Kidney glomerular epithelial cell (primary cell): ENCODE measurements at regions not wholly inside any gene's neighbourhood (a gene's known extent, or its start where the extent isn't known, plus 50 kb on each side); places are given as distances from the start of the nearest gene placed in this dataset.

Experiments used
- DNase-seq: peaks from one replicate; lab custom pipeline; 2025; lab: John Stamatoyannopoulos, UW

GRCh38 chr1:223048026-223048425 is 95.0 kb downstream of the TLR5 start:
- DNase-seq = no peak

DNA sequence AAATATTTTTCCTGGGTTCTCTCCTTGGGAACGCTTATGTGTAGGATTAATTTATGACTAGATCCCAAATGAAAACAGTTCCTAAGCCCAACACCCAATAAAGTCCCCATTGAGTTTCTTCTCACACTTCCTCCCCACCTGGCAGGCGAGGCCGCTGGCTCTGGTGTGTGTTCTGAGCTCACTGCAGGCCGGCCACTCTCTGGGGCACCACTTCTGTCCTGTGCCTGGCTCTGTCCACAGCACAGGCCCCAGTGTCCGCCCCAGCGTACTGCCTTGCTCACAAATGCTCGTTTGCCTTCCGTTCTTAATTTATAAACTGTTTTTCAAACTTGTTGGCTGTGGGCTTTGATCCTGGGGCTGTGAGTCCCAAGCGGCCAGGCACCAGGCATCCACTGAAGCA is 90.6 kb downstream of the TLR5 start:
- no peak for DNase-seq

DNA sequence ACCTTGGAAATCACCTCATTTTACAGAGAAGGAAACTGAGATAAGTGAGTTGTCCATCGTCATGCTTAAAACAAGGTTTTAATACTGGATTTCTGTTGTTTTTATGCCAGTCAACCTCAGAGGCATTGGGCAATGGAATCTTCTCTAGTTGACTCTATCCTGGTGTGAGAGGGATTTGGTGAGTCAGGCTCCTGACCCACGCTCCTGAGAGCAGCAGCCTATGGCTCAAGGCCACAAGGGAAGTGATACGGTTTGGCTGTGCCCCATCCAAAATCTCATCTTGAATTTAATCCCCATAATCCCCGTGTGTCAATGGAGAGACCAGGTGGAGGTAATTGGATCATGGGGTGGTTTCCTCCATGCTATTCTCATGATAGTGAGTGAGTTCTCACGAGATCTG is 90.1 kb downstream of the TLR5 start:
- no peak for DNase-seq

DNA sequence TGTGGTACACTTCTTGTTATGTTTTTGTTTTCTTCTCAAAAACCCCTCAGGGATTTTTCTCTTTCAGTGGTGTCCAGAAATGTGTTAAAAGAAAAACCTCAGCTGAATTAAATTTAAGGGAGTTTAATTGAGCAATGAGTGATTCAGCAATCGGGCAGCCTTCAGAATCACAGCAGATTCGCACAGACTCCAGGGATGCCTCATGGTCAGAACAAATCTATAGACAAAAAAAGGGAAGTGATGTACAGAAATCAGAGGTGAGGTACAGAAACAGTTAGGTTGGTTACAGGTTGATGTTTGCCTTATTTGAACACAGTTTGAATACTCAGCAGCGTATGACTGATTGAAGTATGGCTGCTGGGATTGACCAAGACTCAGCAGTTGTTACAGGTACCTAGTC is 86.2 kb downstream of the TLR5 start:
- no peak for DNase-seq

GRCh38 chr1:223057569-223058093 is 85.4 kb downstream of the TLR5 start:
- DNase-seq = no peak
